ENCODE measurements at regions not wholly inside any gene's neighbourhood (a gene's known extent, or its start where the extent isn't known, plus 50 kb on each side); places are given as distances from the start of the nearest gene placed in this dataset.

DNA sequence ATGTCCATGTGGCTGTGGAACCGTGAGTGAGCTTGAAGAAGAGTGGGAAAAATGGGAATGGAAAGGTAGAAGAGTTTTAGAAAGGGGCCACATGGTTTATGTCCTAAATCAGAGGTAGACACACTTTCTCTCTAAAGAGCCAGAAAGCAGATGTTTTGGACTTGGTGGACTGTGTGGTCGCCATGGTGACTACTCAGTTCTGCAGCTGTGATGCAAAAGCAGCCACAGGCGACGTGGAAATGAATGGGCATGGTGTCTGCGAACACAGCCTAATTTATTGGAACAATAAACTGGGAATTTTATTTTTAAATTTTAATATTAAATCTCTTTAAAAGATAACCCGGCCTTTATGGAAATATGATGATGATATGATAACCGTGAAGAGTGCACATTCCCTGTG lies 386.0 kb upstream of the FAT1 start:
- TF ChIP-seq YY1 (IDR thresholded peaks at IDR 0.05; ENCODE audit: insufficient read depth, insufficient read length), result no peak
- TF ChIP-seq ZNF274 (IDR thresholded peaks at IDR 0.05; ENCODE audit: low read depth, low read length), result no peak
- TF ChIP-seq SUZ12 (IDR thresholded peaks at IDR 0.05; ENCODE audit: extremely low read depth, insufficient read depth, insufficient read length), result no peak
- no peaks in the 10 kb centered on the region for H3K4me1 ChIP-seq (ENCODE audit: insufficient read depth, insufficient read length)
- H3K36me3 ChIP-seq (ENCODE audit: insufficient read depth, insufficient read length, low read length), result no peaks in the 10 kb centered on the region

DNA sequence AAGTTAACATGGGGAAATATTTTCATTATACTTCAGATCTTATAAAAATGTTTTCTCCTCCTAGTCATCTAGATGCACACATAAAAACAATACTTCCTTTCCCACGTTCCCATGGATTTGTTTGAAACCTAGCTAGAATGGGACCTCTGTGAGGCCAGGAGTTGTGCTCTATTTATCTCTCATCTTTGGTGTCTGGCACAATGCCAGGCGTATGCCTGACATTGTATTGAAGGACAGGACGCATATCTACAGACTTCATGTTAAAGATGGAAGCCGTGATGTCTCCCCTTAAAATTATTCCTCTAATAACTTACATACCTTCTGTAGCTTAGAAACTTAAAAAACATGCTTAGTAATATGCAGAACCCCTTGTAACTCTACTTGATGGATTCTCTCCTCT lies 394.5 kb upstream of the FAT1 start:
- no peak for DNase-seq (ENCODE audit: low read depth, low spot score)
- Histone ChIP-seq H3K4me1 (ENCODE audit: insufficient read depth, insufficient read length) (no peaks in the 10 kb centered on the region), H3K36me3 (ENCODE audit: insufficient read depth, insufficient read length, low read length) (no peaks in the 10 kb centered on the region), H3K9ac (ENCODE audit: insufficient read length, low read depth) (no peak overlapping the region), H3K9me3 (ENCODE audit: insufficient read depth, low read length) (no peaks in the 10 kb centered on the region), H3K27me3 (ENCODE audit: insufficient read depth, insufficient read length) (no peaks in the 10 kb centered on the region), H3K4me3 (ENCODE audit: insufficient read length, low read depth) (no peak overlapping the region)
- TF ChIP-seq YY1 (IDR thresholded peaks at IDR 0.05; ENCODE audit: insufficient read depth, insufficient read length), result no peak
- TF ChIP-seq SUZ12 (IDR thresholded peaks at IDR 0.05; ENCODE audit: extremely low read depth, insufficient read depth, insufficient read length), result no peak
- TF ChIP-seq ZNF274 (IDR thresholded peaks at IDR 0.05; ENCODE audit: low read depth, low read length), result no peak

More for the DNA sequence above, 386.0 kb upstream of the FAT1 start:
- no peak for DNase-seq (ENCODE audit: low read depth, low spot score)
- Histone ChIP-seq H3K9me3 (ENCODE audit: insufficient read depth, low read length) (no peaks in the 10 kb centered on the region), H3K9ac (ENCODE audit: insufficient read length, low read depth) (no peak overlapping the region), H3K4me3 (ENCODE audit: insufficient read length, low read depth) (no peak overlapping the region), H3K27me3 (ENCODE audit: insufficient read depth, insufficient read length) (no peaks in the 10 kb centered on the region)

DNA sequence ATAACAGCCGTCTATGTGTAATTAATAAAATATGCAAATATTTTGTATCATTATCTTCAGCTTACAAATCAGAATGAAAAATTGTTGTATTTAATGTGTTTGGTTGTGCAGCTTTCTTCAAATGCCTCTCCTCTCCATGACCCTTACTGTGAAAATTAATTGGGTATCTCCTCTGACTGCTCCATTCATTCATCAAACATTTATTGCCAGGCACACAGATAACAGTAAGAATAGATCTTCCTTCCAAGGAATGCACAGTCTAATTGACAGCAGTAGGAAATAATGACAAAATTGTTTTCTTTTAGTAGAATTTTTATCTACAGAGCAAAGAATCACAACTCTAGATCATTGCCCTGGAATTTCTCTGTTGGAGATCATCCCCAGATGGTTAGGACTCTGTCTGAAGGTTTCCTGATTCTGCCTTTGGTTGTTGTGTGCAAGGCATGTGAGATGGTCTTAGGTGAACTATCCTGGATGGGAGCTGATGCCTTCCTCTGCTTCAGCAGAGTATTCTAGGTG lies 395.0 kb upstream of the FAT1 start:
- H3K27me3 ChIP-seq (ENCODE audit: insufficient read depth, insufficient read length), result no peaks in the 10 kb centered on the region
- H3K4me3 ChIP-seq (ENCODE audit: insufficient read length, low read depth), result no peak overlapping the region
- no peaks in the 10 kb centered on the region for H3K36me3 ChIP-seq (ENCODE audit: insufficient read depth, insufficient read length, low read length)
- no peaks in the 10 kb centered on the region for H3K9me3 ChIP-seq (ENCODE audit: insufficient read depth, low read length)
- no peak overlapping the region for H3K9ac ChIP-seq (ENCODE audit: insufficient read length, low read depth)
- H3K4me1 ChIP-seq (ENCODE audit: insufficient read depth, insufficient read length), result no peaks in the 10 kb centered on the region
- no peak for DNase-seq (ENCODE audit: low read depth, low spot score)
- TF ChIP-seq ZNF274 (IDR thresholded peaks at IDR 0.05; ENCODE audit: low read depth, low read length) (no peak), SUZ12 (IDR thresholded peaks at IDR 0.05; ENCODE audit: extremely low read depth, insufficient read depth, insufficient read length) (no peak)

DNA sequence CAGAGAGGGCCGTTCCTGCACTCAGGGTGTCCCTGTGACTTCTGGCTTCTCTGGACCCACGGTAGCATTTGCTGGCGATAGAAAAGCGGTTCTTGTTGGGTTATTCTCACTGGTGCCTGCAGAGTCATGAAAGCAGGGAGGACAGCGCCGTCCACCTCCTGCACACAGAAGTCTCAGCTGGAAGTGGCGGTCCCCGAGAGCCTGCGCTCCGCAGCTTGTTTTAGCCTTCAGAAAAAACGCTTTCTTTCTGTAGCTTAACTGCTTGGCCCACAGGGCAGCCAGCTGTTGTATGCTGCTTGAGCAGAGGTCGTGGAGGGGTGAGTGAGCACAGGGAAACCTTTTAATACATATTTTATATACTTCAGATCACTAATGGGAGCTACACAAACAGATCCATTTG lies 400.7 kb upstream of the FAT1 start:
- no peak overlapping the region for H3K9ac ChIP-seq (ENCODE audit: insufficient read length, low read depth)
- no peak for DNase-seq (ENCODE audit: low read depth, low spot score)

DNA sequence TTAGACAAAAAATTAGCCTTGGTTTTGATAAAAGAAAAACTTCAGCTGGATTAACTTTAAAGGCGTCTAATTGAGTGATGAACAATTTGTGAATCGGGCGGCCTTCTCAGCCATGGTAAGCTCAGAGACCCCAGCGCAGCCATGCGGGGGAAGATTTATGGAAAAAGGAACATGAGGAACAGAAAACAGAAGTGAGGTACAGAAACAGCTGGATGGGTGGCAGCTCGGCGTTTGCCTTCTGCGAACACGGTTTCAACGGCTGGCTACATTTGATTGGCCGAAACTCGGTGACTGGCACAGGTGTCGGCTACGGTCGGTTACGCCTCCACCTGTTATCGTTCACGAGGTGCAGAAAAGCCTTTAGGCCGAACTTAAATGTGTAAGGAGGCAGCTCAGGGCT lies 401.4 kb upstream of the FAT1 start:
- TF ChIP-seq ZNF274 (IDR thresholded peaks at IDR 0.05; ENCODE audit: low read depth, low read length), result no peak
- TF ChIP-seq SUZ12 (IDR thresholded peaks at IDR 0.05; ENCODE audit: extremely low read depth, insufficient read depth, insufficient read length), result no peak
- TF ChIP-seq YY1 (IDR thresholded peaks at IDR 0.05; ENCODE audit: insufficient read depth, insufficient read length), result no peak
- Histone ChIP-seq H3K27me3 (ENCODE audit: insufficient read depth, insufficient read length) (no peaks in the 10 kb centered on the region), H3K9me3 (ENCODE audit: insufficient read depth, low read length) (no peaks in the 10 kb centered on the region), H3K4me1 (ENCODE audit: insufficient read depth, insufficient read length) (no peaks in the 10 kb centered on the region), H3K9ac (ENCODE audit: insufficient read length, low read depth) (no peak overlapping the region), H3K36me3 (ENCODE audit: insufficient read depth, insufficient read length, low read length) (no peaks in the 10 kb centered on the region), H3K4me3 (ENCODE audit: insufficient read length, low read depth) (no peak overlapping the region)
- no peak for DNase-seq (ENCODE audit: low read depth, low spot score)

More for the DNA sequence above, 400.7 kb upstream of the FAT1 start:
- Histone ChIP-seq H3K4me3 (ENCODE audit: insufficient read length, low read depth) (no peak overlapping the region), H3K36me3 (ENCODE audit: insufficient read depth, insufficient read length, low read length) (no peaks in the 10 kb centered on the region), H3K27me3 (ENCODE audit: insufficient read depth, insufficient read length) (no peaks in the 10 kb centered on the region), H3K4me1 (ENCODE audit: insufficient read depth, insufficient read length) (no peaks in the 10 kb centered on the region), H3K9me3 (ENCODE audit: insufficient read depth, low read length) (no peaks in the 10 kb centered on the region)
- no peak for TF ChIP-seq ZNF274 (IDR thresholded peaks at IDR 0.05; ENCODE audit: low read depth, low read length)
- TF ChIP-seq SUZ12 (IDR thresholded peaks at IDR 0.05; ENCODE audit: extremely low read depth, insufficient read depth, insufficient read length), result no peak
- no peak for TF ChIP-seq YY1 (IDR thresholded peaks at IDR 0.05; ENCODE audit: insufficient read depth, insufficient read length)

DNA sequence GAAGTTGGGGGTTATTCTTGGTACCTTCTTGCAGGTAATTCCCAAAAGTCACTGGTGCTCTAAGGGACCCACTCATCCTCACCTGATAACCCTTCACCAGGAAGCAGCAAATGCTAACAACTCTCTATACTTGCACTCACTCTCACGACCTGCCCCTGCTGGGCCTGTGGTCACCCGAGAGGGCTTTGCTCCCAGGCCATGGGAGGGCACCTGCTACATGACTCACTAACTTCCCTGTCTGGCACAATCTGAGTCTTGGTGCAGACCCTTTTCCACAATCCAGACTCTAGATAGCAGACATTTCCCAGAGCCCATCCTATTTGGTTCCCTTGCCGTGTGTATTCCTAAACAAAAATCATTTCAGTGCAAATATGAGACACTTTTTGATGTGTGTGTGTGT lies 403.8 kb upstream of the FAT1 start:
- H3K9ac ChIP-seq (ENCODE audit: insufficient read length, low read depth), result no peak overlapping the region
- no peaks in the 10 kb centered on the region for H3K9me3 ChIP-seq (ENCODE audit: insufficient read depth, low read length)
- H3K36me3 ChIP-seq (ENCODE audit: insufficient read depth, insufficient read length, low read length), result no peaks in the 10 kb centered on the region
- no peaks in the 10 kb centered on the region for H3K4me1 ChIP-seq (ENCODE audit: insufficient read depth, insufficient read length)
- TF ChIP-seq YY1 (IDR thresholded peaks at IDR 0.05; ENCODE audit: insufficient read depth, insufficient read length), result no peak
- TF ChIP-seq ZNF274 (IDR thresholded peaks at IDR 0.05; ENCODE audit: low read depth, low read length), result no peak
- no peak for TF ChIP-seq SUZ12 (IDR thresholded peaks at IDR 0.05; ENCODE audit: extremely low read depth, insufficient read depth, insufficient read length)
- H3K4me3 ChIP-seq (ENCODE audit: insufficient read length, low read depth), result no peak overlapping the region
- no peak for DNase-seq (ENCODE audit: low read depth, low spot score)
- no peaks in the 10 kb centered on the region for H3K27me3 ChIP-seq (ENCODE audit: insufficient read depth, insufficient read length)

DNA sequence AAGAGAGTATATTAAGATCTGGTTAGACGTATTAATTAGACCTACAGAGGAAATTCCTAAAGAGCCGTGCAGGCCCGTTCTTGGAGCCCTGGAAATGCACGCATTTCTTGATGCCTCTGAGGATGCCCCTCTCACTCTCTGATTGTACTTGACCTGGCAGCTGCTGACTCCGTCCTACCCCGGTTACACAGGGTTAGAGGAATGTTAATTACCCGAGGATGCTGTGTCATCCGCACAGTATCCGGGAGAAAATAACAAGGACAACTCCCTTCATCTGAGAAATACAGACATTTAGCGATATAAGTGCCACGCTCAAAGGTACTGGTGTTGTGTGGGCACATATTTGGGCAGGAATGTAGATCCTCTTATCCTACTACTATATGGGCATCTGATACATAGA lies 404.6 kb upstream of the FAT1 start:
- H3K9ac ChIP-seq (ENCODE audit: insufficient read length, low read depth), result no peak overlapping the region
- no peaks in the 10 kb centered on the region for H3K27me3 ChIP-seq (ENCODE audit: insufficient read depth, insufficient read length)
- H3K4me1 ChIP-seq (ENCODE audit: insufficient read depth, insufficient read length), result no peaks in the 10 kb centered on the region
- DNase-seq (ENCODE audit: low read depth, low spot score), result no peak
- no peaks in the 10 kb centered on the region for H3K36me3 ChIP-seq (ENCODE audit: insufficient read depth, insufficient read length, low read length)
- H3K9me3 ChIP-seq (ENCODE audit: insufficient read depth, low read length), result no peaks in the 10 kb centered on the region
- H3K4me3 ChIP-seq (ENCODE audit: insufficient read length, low read depth), result no peak overlapping the region
- TF ChIP-seq YY1 (IDR thresholded peaks at IDR 0.05; ENCODE audit: insufficient read depth, insufficient read length), result no peak
- TF ChIP-seq ZNF274 (IDR thresholded peaks at IDR 0.05; ENCODE audit: low read depth, low read length), result no peak
- TF ChIP-seq SUZ12 (IDR thresholded peaks at IDR 0.05; ENCODE audit: extremely low read depth, insufficient read depth, insufficient read length), result no peak

Measured in NT2/D1 (cell line).